ENCODE measurements at regions not wholly inside any gene's neighbourhood (a gene's known extent, or its start where the extent isn't known, plus 50 kb on each side); places are given as distances from the start of the nearest gene placed in this dataset.

- H3K4me3 ChIP-seq (ENCODE audit: severe bottlenecking), result no peak overlapping the region
- ATAC-seq (ENCODE audit: low read depth) (no peak), DNase-seq (ENCODE audit: low spot score) (no peak)
- peaks cover 12% of the 10 kb centered on the region for H3K27me3 ChIP-seq (ENCODE audit: insufficient read depth, poor library complexity, severe bottlenecking)
- no peak for TF ChIP-seq CTCF (IDR thresholded peaks at IDR 0.05; ENCODE audit: poor library complexity, severe bottlenecking)
- no peaks in the 10 kb centered on the region for H3K36me3 ChIP-seq (ENCODE audit: low read depth)
- H3K9me3 ChIP-seq (ENCODE audit: severe bottlenecking), result no peaks in the 10 kb centered on the region
- no peaks in the 10 kb centered on the region for H3K4me1 ChIP-seq (ENCODE audit: insufficient read depth, poor library complexity, severe bottlenecking)
- H3K27ac ChIP-seq (ENCODE audit: poor library complexity, severe bottlenecking), result no peak overlapping the region
These were observed 463.0 kb downstream of the AACS start for GRCh38 chr12:125528281-125528680.

- no peaks in the 10 kb centered on the region for H3K4me1 ChIP-seq (ENCODE audit: insufficient read depth, poor library complexity, severe bottlenecking)
- H3K27me3 ChIP-seq (ENCODE audit: insufficient read depth, poor library complexity, severe bottlenecking), result peaks cover 12% of the 10 kb centered on the region
- TF ChIP-seq CTCF (IDR thresholded peaks at IDR 0.05; ENCODE audit: poor library complexity, severe bottlenecking), result no peak
- H3K36me3 ChIP-seq (ENCODE audit: low read depth), result no peaks in the 10 kb centered on the region
- H3K27ac ChIP-seq (ENCODE audit: poor library complexity, severe bottlenecking), result no peak overlapping the region
- no peaks in the 10 kb centered on the region for H3K9me3 ChIP-seq (ENCODE audit: severe bottlenecking)
- DNase-seq (ENCODE audit: low spot score), result no peak
- no peak for ATAC-seq (ENCODE audit: low read depth)
- no peak overlapping the region for H3K4me3 ChIP-seq (ENCODE audit: severe bottlenecking)
These were observed 465.0 kb downstream of the AACS start for GRCh38 chr12:125530201-125530600.

DNA sequence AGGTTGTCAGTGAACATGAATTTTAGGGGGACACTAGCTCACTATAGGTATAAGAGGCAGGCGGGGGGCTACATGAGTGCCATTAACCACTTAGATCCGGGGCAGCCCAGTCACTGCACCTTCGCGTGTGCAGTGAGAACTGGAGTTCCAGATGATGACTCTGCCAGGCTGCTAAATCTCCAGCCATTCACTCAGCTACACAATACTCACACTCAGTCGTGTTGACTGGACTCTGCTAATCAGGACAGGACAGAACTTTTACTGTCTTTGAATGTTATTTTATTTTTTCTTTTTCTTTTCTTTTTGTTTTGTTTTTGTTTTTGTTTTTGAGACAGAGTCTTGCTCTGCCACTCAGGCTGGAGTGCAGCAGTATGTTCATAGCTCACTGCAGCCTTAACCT, 465.6 kb downstream of the AACS start:
- no peaks in the 10 kb centered on the region for H3K4me1 ChIP-seq (ENCODE audit: insufficient read depth, poor library complexity, severe bottlenecking)
- no peak for ATAC-seq (ENCODE audit: low read depth)
- H3K27ac ChIP-seq (ENCODE audit: poor library complexity, severe bottlenecking), result no peak overlapping the region
- H3K4me3 ChIP-seq (ENCODE audit: severe bottlenecking), result no peak overlapping the region
- no peaks in the 10 kb centered on the region for H3K36me3 ChIP-seq (ENCODE audit: low read depth)
- peaks cover 12% of the 10 kb centered on the region for H3K27me3 ChIP-seq (ENCODE audit: insufficient read depth, poor library complexity, severe bottlenecking)
- no peaks in the 10 kb centered on the region for H3K9me3 ChIP-seq (ENCODE audit: severe bottlenecking)
- no peak for DNase-seq (ENCODE audit: low spot score)
- no peak for TF ChIP-seq CTCF (IDR thresholded peaks at IDR 0.05; ENCODE audit: poor library complexity, severe bottlenecking)

- Histone ChIP-seq H3K27ac (ENCODE audit: poor library complexity, severe bottlenecking) (no peak overlapping the region), H3K4me1 (ENCODE audit: insufficient read depth, poor library complexity, severe bottlenecking) (no peaks in the 10 kb centered on the region), H3K27me3 (ENCODE audit: insufficient read depth, poor library complexity, severe bottlenecking) (peaks cover 12% of the 10 kb centered on the region), H3K9me3 (ENCODE audit: severe bottlenecking) (no peaks in the 10 kb centered on the region), H3K4me3 (ENCODE audit: severe bottlenecking) (no peak overlapping the region), H3K36me3 (ENCODE audit: low read depth) (no peaks in the 10 kb centered on the region)
- ATAC-seq (ENCODE audit: low read depth) (no peak), DNase-seq (ENCODE audit: low spot score) (no peak)
- TF ChIP-seq CTCF (IDR thresholded peaks at IDR 0.05; ENCODE audit: poor library complexity, severe bottlenecking), result no peak
These were observed 466.3 kb downstream of the AACS start for GRCh38 chr12:125531574-125531973.

- ATAC-seq (ENCODE audit: low read depth) (peak; percentile 71; the same call in 2 of the 3 replicates), DNase-seq (ENCODE audit: low spot score) (no peak)
- no peak overlapping the region for H3K27ac ChIP-seq (ENCODE audit: poor library complexity, severe bottlenecking)
These were observed 468.3 kb downstream of the AACS start for GRCh38 chr12:125533434-125534029.

More at GRCh38 chr12:125533434-125534029, 468.3 kb downstream of the AACS start:
- peak; percentile 91 for TF ChIP-seq CTCF (IDR thresholded peaks at IDR 0.05; ENCODE audit: poor library complexity, severe bottlenecking)
- Histone ChIP-seq H3K36me3 (ENCODE audit: low read depth) (no peaks in the 10 kb centered on the region), H3K4me1 (ENCODE audit: insufficient read depth, poor library complexity, severe bottlenecking) (no peaks in the 10 kb centered on the region), H3K27me3 (ENCODE audit: insufficient read depth, poor library complexity, severe bottlenecking) (peaks cover 12% of the 10 kb centered on the region), H3K4me3 (ENCODE audit: severe bottlenecking) (no peak overlapping the region), H3K9me3 (ENCODE audit: severe bottlenecking) (no peaks in the 10 kb centered on the region)
